ENCODE measurements at regions not wholly inside any gene's neighbourhood (a gene's known extent, or its start where the extent isn't known, plus 50 kb on each side); places are given as distances from the start of the nearest gene placed in this dataset.

DNA sequence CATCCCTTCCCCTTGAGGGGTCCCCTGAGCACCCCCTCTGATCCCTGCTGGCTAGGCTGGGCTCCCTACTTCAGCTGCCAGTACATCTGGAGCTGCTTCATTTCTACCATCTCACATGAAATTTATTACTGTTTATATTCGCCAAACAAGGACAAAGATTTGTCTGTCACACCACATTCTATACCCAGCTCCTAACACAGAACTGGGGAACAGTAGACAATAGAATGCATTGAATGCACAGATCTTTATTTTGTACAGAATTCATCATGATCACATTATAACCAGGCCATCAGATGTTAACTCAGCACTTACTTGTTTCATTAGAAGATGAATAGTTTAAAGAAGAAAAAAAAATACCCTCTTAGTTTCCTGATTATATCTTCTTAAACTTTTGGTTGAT lies 159.4 kb downstream of the KLF5 start:
- no peak for DNase-seq (ENCODE audit: low read depth in 2 of 2)

DNA sequence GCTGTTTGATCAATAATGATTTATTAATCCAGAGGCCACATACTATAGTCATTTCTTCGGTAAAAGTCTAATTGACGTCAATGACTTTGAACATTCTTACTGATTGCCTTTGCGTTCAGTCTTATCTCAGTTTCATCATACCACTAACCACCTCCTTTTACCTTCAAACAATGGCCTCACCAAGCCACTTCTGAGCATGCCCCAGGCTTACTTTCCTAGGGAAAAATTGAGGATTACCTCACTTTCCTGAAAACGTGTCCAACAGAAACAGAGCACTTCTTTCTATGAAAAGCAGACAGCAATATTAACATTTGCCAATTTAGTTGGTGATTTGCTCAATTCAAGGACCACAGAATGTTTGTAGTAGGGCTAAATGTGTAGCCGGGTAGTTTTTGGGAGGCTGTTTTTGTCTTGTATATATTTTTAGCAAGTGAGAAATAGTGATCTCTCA lies 157.6 kb downstream of the KLF5 start:
- DNase-seq (ENCODE audit: low read depth in 2 of 2): no peak

DNA sequence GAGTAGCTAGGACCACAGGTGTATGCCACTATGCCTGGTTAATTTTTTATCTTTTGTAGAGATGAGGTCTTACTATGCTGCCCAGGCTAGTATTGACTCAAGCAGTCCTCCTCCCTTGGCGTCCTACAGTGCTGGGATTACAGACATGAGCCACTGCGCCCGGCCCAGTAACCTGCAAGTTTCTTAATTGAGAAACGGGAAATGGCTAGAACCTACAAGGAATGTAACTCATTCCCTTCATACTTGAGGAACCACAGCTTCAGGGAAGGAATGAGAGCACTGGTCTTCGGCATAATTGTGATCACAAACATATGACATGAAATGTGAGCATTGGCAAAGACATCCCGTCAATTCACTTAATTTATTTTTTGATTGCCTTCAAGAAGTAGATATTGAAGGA lies 157.0 kb downstream of the KLF5 start:
- no peak for DNase-seq (ENCODE audit: low read depth in 2 of 2)

DNA sequence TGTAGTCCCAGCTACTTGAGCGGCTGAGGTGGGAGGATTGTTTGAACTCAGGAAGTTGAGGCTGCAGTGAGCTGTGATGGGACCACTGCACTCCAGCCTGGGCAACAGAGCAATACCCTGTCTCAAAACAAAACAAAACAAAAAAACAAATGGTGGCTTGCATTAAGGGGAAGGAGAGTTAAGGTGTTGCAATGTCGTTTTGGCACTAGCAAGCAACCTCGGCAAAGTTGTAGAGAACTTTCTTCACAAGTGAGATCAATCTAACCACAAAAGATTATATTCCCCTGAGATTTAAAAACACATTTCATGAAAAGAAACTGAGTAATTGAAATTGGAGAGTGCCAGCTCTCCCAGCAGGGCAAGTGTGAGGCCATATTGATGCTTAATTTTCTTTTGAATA lies 153.7 kb downstream of the KLF5 start:
- DNase-seq (ENCODE audit: low read depth in 2 of 2): no peak

DNA sequence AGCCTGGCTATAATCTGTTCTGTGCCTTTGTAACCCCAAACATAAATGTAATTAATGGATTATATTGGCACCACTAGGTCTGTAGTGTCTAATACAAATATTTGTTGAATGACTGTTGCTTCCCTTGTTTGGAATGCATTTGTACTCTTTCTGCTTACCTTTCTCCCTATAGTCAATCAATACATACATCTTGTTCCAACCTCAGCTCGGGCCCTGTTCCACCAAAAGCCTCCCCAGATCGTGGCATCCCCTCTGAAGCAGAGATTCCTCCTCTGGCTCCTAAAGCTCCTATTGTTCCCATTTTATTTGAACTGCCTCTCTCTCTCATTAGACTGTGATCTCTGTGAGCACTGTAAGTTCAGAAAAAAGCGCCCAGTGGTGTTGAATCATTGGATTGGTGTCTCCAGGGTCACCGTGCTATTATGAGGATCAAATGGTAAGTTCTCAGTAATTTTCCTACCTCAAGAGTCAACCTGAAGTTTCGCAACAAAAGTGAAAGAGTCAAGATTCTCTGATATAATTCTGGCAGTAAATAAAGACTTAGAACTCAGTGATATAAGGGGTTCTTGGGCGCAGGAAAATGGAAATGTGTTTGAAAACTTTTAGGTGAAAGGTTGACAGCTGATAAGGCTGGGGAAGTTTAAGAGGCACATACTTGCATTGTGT lies 151.5 kb downstream of the KLF5 start:
- no peak for DNase-seq (ENCODE audit: low read depth in 2 of 2)

DNA sequence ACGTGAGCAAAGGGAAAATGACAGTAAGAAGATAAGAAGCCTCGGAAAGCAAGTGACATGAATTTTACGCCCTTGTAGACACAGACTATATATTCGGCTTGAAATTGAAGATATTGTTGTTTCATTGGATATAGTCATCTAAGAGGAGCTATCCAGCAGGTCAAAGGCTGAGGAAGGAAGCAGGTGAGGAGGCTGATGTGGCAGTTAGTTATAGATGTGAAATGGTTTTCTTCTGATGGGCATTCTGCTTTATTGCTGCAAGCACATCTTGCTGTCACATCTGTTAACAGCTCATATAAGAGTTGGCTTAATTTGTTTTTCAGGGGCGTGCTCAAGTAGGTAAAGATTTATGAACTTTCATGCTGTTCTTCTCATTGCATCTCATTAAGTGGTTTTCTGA lies 146.1 kb downstream of the KLF5 start:
- no peak for DNase-seq (ENCODE audit: low read depth in 2 of 2)

DNA sequence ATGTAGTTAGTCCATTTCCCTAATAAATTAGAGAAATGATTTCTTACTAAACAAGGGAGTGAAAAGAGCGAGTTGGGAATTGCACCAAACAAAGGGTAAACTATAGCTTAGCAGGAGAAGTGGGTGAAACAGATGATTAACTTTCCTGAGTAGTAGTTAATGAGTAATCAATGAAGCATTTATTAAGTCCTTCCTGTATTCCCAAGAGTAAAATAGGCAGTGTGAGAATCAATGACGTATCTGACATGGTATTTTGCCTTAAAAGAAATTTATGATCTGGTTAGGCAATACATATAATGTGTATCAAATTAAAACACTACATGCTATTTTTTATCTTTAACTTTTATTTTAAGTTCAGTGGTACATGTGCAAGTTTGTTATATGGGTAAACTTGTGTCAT lies 142.8 kb downstream of the KLF5 start:
- DNase-seq (ENCODE audit: low read depth in 2 of 2): no peak

DNA sequence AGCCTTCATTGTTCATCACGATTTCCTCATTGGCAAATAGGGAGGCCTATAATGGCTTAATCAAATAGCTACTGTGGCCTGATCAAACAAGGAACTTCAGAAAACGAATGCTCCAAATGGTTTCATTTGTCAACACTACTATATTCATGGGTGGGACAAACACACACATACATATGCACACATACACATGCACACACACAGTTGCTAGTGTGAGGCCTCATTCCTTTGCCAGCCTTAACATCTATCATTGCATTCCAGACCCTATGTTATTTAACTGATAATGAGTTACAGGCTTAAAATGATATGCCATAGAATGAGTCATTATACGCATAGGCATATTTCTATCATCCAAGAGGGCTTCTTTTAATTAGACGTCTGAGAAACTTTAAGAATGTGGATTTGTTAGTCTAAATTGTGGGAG lies 140.2 kb downstream of the KLF5 start:
- no peak for DNase-seq (ENCODE audit: low read depth in 2 of 2)

DNA sequence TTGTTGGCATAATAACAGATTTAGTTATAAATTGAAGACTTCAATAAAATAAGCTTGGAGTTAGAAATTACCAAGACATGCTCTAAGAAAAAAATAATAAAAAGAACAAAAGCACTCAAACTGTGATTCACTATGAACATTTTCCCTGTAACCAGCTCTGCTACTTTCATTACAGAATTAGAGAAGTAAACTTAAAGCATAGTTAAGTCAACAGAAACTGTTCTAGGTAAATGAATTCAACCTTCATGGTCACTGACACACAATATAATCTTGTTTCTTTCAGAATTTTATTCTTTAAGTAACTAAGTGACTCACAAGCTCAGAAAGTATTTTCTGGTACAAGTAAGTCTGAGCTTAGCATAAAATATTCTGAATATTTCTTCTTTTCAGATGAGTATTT lies 136.3 kb downstream of the KLF5 start:
- no peak for DNase-seq (ENCODE audit: low read depth in 2 of 2)

DNA sequence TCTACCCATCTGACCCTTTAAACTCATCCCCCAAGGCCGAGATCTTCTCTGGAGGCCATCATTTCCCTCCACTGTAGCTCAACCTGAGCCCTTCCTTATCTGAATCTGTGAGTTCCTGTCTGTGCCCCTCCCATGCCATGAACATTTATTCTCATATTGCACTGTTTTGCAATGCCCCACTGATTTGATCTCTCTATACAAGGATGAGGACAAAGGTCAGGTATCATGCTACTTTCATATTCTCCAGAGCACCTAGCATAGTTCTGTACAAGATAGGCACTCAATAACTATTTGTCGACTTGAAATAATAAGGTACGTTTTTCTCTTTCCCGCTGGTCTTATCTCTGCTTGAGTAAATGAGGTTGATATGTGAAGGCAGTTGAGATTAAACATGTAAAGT lies 135.5 kb downstream of the KLF5 start:
- no peak for DNase-seq (ENCODE audit: low read depth in 2 of 2)

DNA sequence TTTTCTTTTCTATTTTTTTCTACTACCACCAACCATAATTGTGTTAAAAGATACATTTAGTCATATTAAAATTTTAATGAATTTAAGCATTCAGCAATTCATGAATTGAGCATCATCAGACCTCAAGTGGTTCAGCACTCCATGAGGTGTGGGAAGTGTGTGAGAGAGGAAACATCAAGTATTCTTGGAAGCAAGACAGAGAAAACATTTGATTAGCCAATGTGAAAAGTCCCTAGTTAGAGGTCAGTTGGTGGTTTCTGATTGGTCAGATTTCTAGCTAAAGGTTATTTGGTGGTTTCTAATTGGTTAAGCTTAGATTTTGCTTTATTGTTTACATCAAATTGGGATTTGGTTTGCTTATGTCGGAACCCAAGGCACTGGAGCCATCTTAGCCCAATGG lies 134.7 kb downstream of the KLF5 start:
- DNase-seq (ENCODE audit: low read depth in 2 of 2): no peak

DNA sequence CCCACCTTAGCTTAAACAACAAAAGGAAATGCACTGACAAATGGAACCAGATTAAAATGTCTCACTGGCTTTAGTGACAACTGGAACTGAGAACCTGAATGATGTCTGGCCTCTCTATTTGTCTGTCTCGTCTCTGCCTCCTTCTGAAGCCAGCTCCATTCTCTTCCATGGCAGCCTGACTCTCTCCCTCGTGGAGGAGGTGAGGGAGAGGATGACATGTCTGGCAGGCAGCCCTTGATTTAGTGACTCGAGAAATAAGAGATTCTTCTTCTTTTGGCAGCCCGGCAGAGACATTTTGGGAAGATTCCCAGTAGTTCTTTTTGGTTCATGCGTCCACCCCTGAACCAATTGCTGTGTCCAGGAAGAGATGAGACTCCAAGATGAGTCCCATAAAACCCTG lies 131.7 kb downstream of the KLF5 start:
- no peak for DNase-seq (ENCODE audit: low read depth in 2 of 2)

DNA sequence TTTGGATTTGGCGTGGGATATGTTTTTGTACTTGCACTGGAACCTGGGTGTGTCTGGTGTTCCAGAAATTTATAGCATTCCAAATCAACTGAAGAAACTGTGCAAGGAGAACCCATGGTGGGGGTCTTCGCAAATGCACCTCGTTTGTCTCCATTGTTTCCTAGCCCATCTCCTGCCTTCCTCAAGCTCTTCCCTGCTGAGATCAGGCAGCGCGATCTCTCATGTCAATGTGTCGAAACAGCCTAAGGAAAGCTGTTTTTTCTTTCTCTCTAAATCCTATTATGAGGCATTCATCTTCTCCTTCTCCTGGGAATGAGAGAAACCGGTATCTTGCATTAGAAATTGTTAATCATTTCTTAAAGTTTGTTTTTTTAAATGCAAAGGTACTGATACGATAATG lies 131.0 kb downstream of the KLF5 start:
- DNase-seq (ENCODE audit: low read depth in 2 of 2): no peak

DNA sequence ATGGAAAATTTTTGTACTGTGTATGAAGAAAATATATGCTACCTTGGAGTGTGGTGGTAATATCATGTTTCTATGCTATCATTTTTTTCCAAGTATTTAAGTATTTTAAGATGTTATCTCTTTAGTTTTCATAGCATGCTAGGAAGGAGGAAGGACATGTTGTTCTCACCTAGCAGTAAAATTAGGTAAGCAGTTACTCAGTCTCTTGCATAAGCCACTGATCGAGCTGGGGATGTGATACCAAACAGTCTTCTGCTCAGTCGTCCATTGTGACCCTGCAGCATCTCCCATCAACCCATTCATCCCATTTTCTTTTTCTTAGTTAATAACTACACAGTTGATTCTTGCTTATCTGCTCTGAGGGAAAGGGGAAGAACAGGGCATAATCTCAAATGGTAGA lies 130.6 kb downstream of the KLF5 start:
- no peak for DNase-seq (ENCODE audit: low read depth in 2 of 2)

DNA sequence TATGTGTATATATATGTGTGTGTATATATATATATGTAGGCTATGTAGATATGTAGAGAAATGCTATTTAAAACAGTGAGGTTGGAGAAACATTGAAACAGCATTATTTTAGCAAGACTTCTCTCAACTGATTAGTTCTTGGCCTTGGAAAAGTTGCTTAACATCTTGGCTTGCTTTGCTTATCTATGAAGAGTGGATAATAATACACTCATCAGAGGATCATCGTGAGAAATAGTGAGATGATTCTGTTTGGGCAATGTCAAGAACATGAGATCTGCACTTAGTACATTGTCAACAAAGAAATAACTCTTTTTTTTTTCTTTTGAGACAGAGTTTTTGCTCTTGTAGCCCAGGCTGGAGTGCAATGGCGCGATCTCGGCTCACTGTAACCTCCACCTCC lies 128.3 kb downstream of the KLF5 start:
- DNase-seq (ENCODE audit: low read depth in 2 of 2): no peak

DNA sequence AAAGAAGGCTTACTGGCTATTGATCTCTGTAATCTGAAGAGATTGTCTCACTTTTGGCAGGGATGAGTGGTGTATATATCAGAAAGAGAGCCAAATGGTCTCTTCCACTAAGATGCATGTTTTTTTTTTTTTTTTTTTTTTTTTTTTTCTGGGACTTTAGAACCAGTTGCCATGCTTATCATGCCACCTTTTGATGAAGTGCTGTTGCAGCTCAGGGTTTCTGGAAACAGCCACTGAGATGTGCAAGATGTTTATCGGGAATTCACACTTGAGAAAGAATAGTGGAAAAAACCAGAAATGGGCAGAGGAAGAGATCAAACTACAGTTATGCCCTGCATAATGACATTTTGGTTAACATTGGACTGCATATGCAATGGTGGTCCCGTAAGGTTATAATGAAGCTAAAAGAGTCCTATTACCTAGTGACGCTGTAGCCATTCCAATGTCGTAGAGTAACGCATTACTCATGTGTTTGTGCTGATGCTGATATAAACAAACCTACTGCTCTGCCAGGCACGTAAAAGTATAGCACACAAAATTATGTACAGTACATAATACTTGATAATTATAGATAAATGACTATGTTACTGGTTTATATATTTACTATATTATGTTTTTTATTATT lies 121.0 kb downstream of the KLF5 start:
- no peak for DNase-seq (ENCODE audit: low read depth in 2 of 2)

DNA sequence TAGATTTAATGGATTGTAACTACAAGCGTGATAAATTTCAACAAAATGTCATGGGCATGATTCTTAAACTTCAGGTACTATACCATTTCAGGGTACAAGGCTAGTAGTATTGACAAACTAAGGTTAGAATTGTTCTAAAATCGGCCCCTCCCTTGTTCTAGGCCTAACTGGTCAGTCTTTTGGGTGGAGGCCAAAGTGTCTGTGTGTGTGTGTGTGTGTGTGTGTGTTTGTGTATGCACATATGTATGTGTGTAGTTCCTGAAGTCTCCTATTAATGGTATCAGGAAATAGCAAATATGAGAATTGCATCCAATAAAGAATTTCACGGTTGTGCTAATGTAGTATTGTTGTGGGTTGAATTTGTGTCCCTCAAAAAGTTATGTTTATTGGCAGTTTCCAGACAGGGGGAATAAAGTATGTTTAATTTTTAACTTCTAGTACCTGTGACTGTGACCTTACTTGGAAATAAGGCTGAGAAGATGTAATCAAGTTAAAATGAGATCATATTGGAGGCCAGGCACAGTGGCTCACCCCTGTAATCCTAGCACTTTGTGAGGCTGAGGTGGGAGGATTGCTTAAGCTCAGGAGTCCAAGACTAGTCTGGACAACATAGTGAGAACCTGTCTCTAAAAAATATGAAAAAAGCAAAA lies 119.2 kb downstream of the KLF5 start:
- DNase-seq (ENCODE audit: low read depth in 2 of 2): no peak

DNA sequence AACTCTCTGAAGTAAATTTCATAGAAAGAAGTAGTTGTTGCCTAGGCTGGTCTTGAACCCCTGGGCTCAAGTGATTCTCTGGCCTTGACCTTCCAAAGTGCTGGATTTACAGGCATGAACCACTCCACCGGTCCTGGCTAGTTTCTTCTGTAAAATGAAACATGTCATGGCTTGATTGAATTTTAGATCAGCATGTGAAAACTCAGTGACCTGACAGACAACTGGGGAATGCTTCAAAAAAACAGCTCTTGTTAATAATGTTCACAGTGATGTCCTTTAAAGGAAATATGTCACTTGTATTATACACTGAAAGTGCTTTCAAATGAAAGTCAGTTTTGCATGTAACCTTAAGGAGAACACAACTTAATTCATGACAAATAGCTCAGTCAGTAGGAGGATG lies 118.2 kb downstream of the KLF5 start:
- DNase-seq (ENCODE audit: low read depth in 2 of 2): no peak

DNA sequence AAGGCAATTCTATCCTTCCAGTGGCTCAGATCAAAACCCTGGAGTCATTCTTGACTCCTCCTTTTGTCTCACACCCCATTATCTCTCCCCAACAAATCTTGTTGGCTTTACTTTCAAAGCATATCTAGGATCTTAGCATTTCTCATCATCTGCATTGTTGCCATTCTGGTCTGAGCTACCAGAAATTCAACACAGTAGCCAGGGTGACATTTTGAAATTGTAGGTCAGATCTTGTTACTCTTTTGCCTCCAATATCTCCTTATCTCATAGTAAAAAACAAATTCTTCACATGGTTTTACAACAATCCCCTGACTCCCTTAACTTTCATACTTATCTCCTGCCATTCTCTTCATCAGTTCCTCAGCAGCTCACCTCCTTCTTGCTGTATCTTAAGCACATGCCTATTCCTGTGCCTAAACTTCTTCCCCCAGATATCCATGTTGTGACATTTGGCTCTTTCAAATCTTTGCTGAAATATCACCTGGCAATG lies 115.8 kb downstream of the KLF5 start:
- DNase-seq (ENCODE audit: low read depth in 2 of 2): no peak

DNA sequence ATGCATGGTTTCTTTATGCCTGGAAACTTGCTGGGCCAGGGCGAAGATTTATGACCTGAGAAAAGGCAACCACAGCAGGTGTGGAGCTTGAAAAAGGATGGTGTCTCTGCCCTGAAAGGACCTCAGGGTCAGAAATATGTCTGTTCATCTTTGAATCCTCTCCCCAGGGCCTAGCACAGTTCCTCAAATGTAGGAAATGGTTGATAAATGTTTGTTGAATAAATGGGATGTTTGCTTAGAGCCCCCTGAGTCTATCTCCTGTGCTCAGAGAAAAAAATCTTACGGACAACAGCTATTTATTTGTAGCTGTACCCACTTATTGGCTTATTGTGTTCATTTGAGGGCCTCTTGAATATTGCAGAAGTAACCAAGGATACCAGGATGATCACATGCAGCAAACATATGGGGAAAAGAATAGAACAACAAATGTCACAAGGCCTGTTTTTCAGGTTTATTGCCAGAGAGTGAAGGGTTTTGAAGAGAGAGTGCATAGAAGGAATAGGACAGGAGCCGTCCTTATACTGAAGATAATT lies 114.5 kb downstream of the KLF5 start:
- no peak for DNase-seq (ENCODE audit: low read depth in 2 of 2)

DNA sequence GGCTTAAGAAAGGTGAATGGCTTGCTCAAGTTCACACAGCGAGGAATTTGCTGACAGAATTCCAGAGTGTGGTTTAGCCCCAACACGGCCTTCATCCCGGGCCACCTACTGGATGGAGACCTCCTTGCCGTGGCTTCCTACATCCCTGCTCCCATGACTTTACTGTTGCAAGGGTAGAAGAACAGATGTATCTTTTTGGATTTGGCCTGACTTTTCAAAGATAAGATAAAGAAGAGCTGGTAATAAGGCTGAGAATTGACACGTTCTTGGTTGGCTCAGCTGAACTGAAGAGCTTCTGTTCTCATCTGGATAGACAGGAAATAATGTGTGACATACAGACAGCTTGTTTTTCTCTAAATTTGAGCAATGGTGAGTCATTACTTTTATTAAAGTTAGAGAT lies 113.1 kb downstream of the KLF5 start:
- no peak for DNase-seq (ENCODE audit: low read depth in 2 of 2)

DNA sequence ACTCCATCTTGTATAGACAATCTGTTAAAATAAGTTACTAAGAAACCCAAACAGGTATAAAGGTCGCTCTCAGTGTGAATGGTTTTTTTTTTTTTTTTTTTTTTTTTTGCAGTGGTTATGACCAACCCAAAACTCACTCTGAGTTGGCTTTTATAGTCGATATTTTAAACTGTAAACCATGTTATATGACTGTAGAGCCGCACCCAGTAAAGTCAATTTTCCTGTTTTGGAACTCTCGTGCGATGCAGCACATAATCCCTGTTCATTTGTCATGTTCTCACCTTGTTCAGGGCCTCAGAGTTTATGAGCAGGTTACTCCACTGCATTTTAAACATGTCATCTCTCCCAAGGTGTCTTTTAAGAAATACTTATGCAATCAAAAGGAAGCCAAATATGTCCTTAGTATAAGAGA lies 112.5 kb downstream of the KLF5 start:
- no peak for DNase-seq (ENCODE audit: low read depth in 2 of 2)

DNA sequence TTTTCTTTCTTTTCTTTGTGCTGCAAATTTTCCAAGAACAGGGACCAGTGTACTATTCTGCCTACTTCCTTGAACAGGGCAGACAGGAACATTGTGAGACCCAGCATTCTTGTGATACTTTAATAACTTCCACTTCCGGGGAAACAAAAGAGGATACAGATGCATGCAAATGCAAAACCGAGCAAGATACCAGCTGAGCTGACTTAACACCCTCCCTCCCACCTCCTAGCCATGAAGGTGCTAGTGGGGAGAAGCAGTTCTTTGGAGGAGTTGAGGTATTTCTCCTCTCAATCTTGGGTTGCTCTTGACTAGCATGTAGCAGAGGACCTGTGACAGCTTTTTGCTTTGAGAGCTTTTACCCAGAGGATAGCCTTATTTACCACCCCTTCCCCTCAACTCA lies 111.2 kb downstream of the KLF5 start:
- no peak for DNase-seq (ENCODE audit: low read depth in 2 of 2)
